ENCODE measurements at regions not wholly inside any gene's neighbourhood (a gene's known extent, or its start where the extent isn't known, plus 50 kb on each side); places are given as distances from the start of the nearest gene placed in this dataset.

DNA sequence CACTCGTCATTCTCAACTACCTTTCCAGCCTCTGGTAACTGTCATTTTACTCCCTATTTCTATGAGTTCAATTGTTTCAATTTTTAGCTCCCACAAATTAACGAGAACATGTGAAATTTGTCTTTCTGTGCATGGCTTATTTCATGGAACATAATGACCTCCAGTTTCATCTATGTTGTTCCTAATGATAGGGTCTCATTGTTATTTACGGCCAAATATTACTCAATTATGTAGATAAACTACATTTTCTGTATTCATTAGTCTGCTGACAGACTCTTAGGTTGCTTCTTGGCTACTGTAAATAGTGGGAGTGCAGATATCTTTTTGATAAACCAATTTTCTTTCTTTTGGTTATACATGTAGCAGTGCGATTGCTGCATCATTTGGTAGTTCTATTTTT lies 374.9 kb upstream of the ROBO1 start:
- DNase-seq = no peak

DNA sequence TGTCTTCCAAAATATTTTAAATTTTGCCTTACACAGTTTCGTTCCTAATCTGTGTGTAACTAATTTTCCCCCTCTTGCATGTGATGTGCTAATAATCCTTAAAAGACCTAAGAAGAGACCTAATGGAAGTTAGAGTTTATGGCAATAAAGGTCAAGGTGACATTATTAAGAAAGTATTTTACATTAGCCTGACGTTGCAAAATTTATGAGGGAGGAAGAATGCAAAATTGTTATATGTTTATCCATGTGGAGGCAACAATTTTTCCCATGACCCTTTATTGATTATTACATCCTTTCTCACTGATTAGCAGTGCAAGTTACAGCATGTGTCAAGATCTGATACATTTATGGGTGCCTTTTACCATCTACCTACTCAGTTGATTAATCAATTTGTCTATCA lies 373.8 kb upstream of the ROBO1 start:
- no peak for DNase-seq

DNA sequence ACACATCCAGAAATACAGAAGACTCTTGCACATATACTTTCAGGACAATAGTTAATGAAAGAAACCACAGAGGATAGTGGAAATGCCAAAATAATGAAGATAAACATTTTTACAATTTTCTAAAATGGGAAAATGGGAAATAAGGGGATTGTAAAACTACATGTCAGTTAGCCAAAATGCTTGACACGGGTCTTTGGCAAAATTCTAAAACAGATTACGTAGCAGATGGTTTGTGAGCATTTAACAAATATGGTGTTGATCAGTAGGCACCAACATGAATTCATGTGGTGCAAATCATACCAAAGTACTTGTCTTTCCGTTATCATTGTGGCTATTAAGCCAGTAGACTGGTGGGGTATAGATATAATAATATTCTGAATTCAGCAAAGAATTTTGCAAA lies 348.5 kb upstream of the ROBO1 start:
- DNase-seq = no peak

DNA sequence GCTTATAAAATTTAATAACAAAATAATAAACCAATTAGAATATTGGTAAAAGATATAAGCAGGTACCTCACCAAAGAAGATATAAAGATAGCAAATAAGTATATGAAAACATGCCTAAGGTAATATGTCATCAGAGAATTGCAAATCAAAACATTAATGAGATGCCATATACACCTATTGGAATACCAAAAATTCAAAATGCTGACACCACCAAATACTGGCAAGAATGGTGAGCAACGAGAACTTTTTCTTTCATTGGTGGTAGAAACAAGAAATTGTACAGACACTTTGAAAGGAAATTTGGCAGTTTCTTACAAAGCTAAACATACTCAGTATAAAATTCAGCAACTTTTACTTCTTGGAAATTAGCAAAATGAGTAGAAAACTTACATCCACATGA lies 346.9 kb upstream of the ROBO1 start:
- no peak for DNase-seq

GRCh38 chr3:80113331-80113730 lies 345.5 kb upstream of the ROBO1 start:
- no peak for DNase-seq

GRCh38 chr3:80099559-80100066 lies 331.8 kb upstream of the ROBO1 start:
- DNase-seq = no peak

DNA sequence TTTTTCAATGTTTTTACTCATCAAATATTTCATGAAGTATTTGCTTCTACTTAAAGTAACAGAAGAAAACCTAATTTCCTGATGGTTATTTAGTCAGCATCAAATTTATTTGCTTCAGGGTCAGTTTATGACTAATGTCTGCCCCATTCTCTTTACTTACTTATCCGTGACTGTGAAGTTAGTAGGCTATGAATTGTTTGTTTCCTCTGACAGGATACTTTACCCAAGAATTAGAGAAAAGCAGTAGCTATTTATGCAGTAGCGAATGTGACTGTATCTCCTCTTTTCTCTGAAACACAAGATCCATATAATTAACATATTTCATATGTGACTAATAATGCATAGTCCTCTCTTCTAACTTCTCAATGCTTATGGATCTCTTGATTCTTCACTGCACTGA lies 329.9 kb upstream of the ROBO1 start:
- DNase-seq = no peak

DNA sequence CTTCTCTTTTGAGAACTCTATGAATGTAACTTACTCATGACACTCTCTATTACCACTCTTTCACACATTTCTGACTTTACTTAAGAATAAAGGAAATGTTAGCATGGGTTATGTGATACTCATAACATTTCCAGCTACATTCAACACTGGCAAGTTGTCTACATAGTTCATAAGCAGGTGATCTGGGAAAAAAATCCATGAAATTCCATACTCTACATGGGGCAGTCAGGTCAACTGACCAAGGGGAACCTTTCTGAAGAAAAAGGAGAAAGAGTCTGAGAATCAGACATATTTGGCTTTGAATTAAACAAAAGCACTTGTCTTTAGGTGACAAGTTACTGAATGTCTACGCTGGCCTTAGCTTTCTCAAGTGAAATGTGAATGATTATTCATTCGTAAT lies 329.1 kb upstream of the ROBO1 start:
- no peak for DNase-seq

DNA sequence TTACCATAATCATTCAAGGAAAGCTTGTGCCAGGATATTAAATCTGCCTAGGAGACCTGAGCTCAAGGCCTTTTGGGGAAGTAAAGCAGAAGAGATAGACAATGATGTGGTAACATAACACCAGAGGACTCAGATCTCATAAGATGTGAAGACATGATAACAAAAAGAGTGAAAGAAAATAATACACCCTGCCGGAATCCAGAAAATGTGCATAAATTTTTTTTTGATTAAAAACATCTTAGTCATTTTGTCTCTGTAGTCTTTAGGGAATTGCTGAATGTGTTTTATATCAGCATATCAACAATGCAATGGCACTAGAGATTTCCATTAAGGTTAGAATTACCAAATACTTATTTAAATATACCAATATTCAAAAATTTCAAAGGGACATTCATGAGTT lies 326.8 kb upstream of the ROBO1 start:
- no peak for DNase-seq

DNA sequence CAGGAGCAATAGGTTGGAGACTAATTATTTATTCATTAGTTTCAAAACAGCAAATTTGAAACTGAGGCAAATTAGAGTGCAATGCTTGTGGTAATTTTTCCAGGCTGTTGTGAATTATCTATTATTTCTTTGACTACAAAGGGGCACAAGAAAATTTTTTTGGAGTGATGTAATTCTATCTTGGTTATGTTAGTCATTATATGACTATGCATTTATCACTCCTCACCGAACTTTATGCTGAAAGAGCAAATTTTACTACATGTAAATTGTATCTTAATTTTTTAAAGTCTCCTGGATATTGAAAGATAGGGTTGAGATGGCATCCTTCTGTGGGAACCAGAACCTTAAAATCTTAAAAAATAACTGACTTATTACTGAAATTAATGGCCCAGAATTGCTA lies 320.0 kb upstream of the ROBO1 start:
- DNase-seq = no peak

DNA sequence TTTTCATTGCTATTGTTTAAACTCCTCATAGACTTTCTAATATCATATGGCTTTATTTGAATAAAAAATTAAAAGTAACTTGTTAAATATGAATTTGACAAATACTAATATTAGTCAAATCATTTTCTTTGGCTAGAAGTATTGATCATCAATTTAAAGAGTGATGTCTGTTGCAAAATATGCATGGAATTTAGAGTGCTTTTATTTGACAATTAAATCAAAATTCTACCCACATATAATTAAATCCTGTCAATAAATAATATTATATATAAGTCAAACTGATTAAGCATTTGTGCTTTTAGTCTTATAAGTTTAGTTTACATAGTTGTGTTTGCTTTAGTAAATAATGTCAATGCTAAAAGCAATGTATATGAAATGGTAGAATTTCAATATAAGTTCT lies 318.6 kb upstream of the ROBO1 start:
- no peak for DNase-seq

- DNase-seq = no peak
These were observed 312.1 kb upstream of the ROBO1 start for GRCh38 chr3:80079886-80080285.

- DNase-seq = no peak
These were observed 300.7 kb upstream of the ROBO1 start for GRCh38 chr3:80068459-80068858.

DNA sequence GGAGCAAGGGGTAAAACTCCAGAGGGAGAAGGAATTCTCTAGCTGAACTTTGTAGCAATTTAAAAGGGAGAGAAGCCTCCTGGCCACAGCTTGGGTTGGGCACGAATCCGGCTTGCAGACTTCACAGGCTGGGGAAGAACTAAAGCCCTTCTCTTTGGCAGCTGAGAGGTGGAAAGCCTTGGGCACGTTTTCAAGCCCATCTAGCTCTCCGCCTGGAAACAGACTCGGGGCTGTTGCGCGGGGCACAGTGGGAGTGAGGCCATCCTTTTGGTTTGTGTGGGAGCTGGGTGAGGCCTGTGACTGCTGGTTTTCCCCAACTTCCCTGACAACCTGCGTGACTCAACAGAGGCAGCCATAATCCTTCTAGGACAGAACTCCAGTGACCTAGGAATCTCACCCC lies 295.7 kb upstream of the ROBO1 start:
- DNase-seq = no peak

DNA sequence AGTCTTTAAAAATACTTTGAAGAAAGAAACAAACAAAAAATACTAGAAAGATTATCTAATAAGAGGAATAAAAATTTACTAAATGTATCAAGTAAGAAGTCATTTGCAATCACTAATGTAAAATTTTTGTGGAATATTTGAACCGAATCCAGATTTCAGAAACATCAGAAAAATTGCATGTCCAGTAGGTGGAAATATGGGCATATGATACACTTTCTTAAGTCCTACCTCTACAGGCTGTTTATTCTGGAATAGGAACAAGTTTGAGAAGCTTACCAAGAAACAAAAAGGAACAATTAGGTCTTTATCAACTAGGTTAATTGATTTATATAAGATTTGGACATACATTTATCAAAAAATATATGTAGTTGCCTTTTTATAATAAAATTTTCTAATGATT lies 292.9 kb upstream of the ROBO1 start:
- no peak for DNase-seq

GRCh38 chr3:80055306-80055705 lies 287.5 kb upstream of the ROBO1 start:
- DNase-seq = no peak

DNA sequence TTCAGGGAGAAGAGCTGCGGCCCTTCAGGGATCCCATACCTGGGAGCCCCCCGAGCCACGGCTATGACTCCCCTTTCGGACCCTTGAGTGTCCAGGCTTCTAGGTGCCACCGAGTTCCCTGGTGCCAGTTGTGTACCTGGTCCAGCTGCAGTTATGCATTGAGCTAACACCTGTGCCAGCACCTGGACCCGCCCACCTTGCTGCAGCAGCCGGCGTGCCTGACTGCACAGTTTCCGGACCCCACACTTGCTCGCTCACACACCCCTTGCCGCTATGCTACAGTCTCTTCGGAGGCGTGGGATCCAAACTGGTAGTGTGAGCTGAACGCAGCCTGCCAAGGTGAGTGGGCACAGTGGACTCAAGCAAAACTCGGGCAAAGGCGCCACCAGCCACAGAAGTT lies 284.5 kb upstream of the ROBO1 start:
- DNase-seq = no peak

DNA sequence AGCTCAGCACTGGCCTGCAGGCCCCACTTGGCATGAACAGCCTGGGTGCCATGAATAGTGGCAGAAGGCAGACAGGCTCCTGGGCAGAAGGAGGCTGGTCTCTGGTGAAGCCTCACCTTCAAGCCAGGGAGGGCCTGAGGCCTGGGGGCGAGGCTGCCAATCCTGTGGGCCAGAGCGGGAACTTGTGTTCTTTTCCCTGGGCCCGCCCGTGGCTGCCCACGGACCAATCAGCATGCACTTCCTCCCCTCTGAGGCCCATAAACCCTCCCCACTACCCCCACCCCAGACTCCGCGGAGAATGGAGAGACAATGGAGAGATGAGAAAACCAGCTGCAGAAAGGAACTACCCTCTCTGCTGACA lies 283.8 kb upstream of the ROBO1 start:
- no peak for DNase-seq

DNA sequence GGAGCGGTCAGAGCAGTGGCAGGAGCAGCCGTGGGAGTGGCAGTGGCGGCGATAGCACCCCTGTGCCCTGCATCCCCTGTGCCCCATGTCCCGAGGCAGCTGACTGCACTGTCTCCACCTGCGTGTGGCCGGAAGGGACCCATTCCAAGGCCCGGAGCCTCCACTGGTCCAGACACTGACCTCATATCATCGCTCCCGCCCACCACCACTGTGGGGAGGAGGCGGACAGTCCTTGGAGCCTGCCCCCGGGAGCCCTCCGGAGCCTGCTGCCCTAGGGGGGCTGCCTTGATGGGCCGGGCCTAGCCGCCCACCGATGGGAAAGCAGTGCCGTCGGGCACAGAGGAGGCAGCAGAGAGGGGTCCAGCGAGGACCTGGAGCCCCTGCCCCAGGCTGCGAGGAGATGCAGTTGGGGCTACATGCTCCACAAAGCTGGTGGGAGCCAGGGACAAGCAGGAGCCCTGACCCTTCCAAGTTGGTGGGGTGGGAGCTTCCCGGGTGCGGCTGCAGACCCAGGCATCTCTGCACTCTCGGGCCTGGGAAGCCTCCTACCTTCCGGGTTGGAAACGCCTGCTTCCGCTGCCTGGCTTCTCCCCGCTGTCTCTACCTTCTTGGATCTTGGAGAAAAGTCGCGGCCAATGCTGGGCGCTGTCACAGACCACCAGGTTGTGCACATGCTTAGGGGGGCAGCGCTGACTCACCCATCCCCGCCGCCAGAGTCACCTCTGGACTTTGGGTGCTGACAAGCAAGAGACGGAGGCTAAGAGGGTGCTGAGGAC lies 283.2 kb upstream of the ROBO1 start:
- no peak for DNase-seq

DNA sequence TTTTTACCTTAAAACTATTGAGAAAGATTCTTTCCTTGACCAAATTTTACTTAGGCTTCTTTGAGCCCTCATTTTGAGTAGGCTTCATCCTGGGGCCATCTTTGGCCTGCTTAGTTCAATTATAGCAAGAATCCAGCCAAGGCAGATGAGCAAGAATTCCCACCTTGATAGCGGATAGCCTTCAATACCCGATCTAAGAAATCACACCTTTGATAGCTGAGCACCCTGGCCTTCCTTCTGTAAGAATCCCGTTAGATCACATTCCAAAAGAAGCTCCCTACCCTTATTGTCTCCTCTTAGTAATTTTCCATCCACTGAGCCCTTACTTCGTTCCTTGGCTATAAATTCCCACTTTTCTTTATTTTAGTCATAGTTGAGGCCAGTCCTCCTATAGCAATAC lies 275.4 kb upstream of the ROBO1 start:
- no peak for DNase-seq

GRCh38 chr3:80040067-80040466 lies 272.3 kb upstream of the ROBO1 start:
- no peak for DNase-seq

GRCh38 chr3:80036176-80036575 lies 268.4 kb upstream of the ROBO1 start:
- no peak for DNase-seq

GRCh38 chr3:80035021-80035420 lies 267.2 kb upstream of the ROBO1 start:
- DNase-seq = no peak

GRCh38 chr3:80023010-80023409 lies 255.2 kb upstream of the ROBO1 start:
- no peak for DNase-seq

- DNase-seq = no peak
These were observed 250.6 kb upstream of the ROBO1 start for GRCh38 chr3:80018375-80018774.
